Naive thymus-derived CD4-positive, alpha-beta T cell (primary cell): ENCODE measurements at regions not wholly inside any gene's neighbourhood (a gene's known extent, or its start where the extent isn't known, plus 50 kb on each side); places are given as distances from the start of the nearest gene placed in this dataset.

Source experiments
- ATAC-seq: fragments of 150-1000 bp; cut with Tn5 transposase; 2 replicates; pipeline ENCODE4 v1.10.0; 2021; ENCODE audit warnings: mild to moderate bottlenecking, moderate library complexity
- CTCF ChIA-PET: fragments of 350-600 bp; sonication (Branson Sonifier 250); formaldehyde crosslinking; loops from one replicate; lab custom pipeline; 2021; ENCODE audit warnings: antibody characterized with exemption; lab: Charles Lee
- POLR2A ChIA-PET: fragments of 350-600 bp; sonication (Branson Sonifier 250); formaldehyde crosslinking; loops from one replicate; lab custom pipeline; 2021; ENCODE audit warnings: antibody characterized with exemption, inconsistent platforms; lab: Charles Lee
- DNase-seq, 9 donors: peaks; one replicate each; pipeline versions ENCODE4 v3.0.0 to v3.0.0-alpha.2; 2020 to 2022; ENCODE audit warnings: mixed read lengths in 1 of 9
- H3K27ac ChIP-seq: one replicate; pipeline ENCODE4 v1.7.0; 2013; ENCODE audit warnings: mild to moderate bottlenecking, low read depth, low read length, moderate library complexity
- H3K27me3 ChIP-seq, 2 donors: one replicate each; pipeline ENCODE4 v1.7.0; 2013; ENCODE audit warnings: low read length in 2 of 2, mild to moderate bottlenecking in 2 of 2, moderate library complexity in 2 of 2; ENCODE audit not compliant: control insufficient read depth in 2 of 2, insufficient read depth in 2 of 2
- H3K36me3 ChIP-seq, 3 experiments: 1 replicate in 2 of 3; 2 replicates in 1 of 3; pipeline ENCODE4 v1.7.0; 2013; ENCODE audit warnings: low read length in 3 of 3, mild to moderate bottlenecking in 3 of 3, moderate library complexity in 1 of 3; ENCODE audit not compliant: insufficient read depth in 3 of 3, control insufficient read depth in 2 of 3
- H3K4me1 ChIP-seq, 2 donors: one replicate each; pipeline ENCODE4 v1.7.0; 2013; ENCODE audit warnings: low read length in 2 of 2, mild to moderate bottlenecking in 2 of 2, moderate library complexity in 1 of 2; ENCODE audit not compliant: control insufficient read depth in 2 of 2, insufficient read depth in 2 of 2
- H3K4me3 ChIP-seq: 2 replicates; pipeline ENCODE4 v1.7.0; 2013; ENCODE audit warnings: mild to moderate bottlenecking, low read length
- H3K9me3 ChIP-seq, 3 experiments: 1 replicate in 2 of 3; 2 replicates in 1 of 3; pipeline ENCODE4 v1.7.0; 2013; ENCODE audit warnings: low read length in 3 of 3; ENCODE audit not compliant: control insufficient read depth in 2 of 3
- H3K27ac Mint-ChIP-seq, 9 donors: one replicate each; pipeline ENCODE4 v1.8.0; 2020 to 2022; ENCODE audit warnings: mixed read lengths in 9 of 9, mild to moderate bottlenecking in 8 of 9, moderate library complexity in 5 of 9, inconsistent platforms in 2 of 9
- H3K27me3 Mint-ChIP-seq, 5 donors: one replicate each; pipeline ENCODE4 v1.8.0; 2021 to 2022; ENCODE audit warnings: mixed read lengths in 5 of 5, mild to moderate bottlenecking in 1 of 5
- H3K36me3 Mint-ChIP-seq, 5 donors: one replicate each; pipeline ENCODE4 v1.8.0; 2020 to 2022; ENCODE audit warnings: mixed read lengths in 5 of 5, mild to moderate bottlenecking in 3 of 5, inconsistent platforms in 1 of 5
- H3K4me1 Mint-ChIP-seq, 7 donors: one replicate each; pipeline ENCODE4 v1.8.0; 2020 to 2022; ENCODE audit warnings: mixed read lengths in 7 of 7, mild to moderate bottlenecking in 3 of 7, inconsistent platforms in 1 of 7
- H3K4me3 Mint-ChIP-seq, 10 donors: one replicate each; pipeline ENCODE4 v1.8.0; 2020 to 2022; ENCODE audit warnings: mild to moderate bottlenecking in 10 of 10, mixed read lengths in 10 of 10, moderate library complexity in 6 of 10, inconsistent platforms in 2 of 10
- H3K9me3 Mint-ChIP-seq, 11 donors: one replicate each; pipeline ENCODE4 v1.8.0; 2020 to 2022; ENCODE audit warnings: mixed read lengths in 11 of 11, mild to moderate bottlenecking in 4 of 11, inconsistent platforms in 1 of 11, moderate library complexity in 1 of 11
- intact Hi-C, 2 donors: fragments of 100-400 bp; cut with micrococcal nuclease; formaldehyde crosslinking; loops; one replicate each; pipeline ENCODE4 v1.15.1; 2023

GRCh38 chr4:135605076-135605475 is 1403.5 kb upstream of the PABPC4L start:
- ChIA-PET CTCF (no interaction called here), POLR2A (no interaction called here)
- no peaks in the 10 kb centered on the region for H3K4me1 ChIP-seq
- no peaks in the 10 kb centered on the region for H3K9me3 ChIP-seq
- no peak overlapping the region for H3K4me3 Mint-ChIP-seq
- peaks cover 0 to 8% (median 1%) of the 10 kb centered on the region in 11 donors for H3K9me3 Mint-ChIP-seq
- DNase-seq (no peak), ATAC-seq (no peak)
- no peaks in the 10 kb centered on the region for H3K36me3 Mint-ChIP-seq
- no peaks in the 10 kb centered on the region for H3K27me3 Mint-ChIP-seq
- H3K36me3 ChIP-seq, result no peaks in the 10 kb centered on the region
- intact Hi-C loops, result no loop called here
- H3K4me3 ChIP-seq, result no peak overlapping the region
- no peaks in the 10 kb centered on the region for H3K27me3 ChIP-seq
- H3K27ac Mint-ChIP-seq, result no peak overlapping the region
- H3K27ac ChIP-seq, result no peak overlapping the region
- H3K4me1 Mint-ChIP-seq, result no peaks in the 10 kb centered on the region

- no peak for DNase-seq
- Mint-ChIP-seq H3K9me3 (peaks cover 0 to 10% (median 0%) of the 10 kb centered on the region in 11 donors), H3K4me1 (no peaks in the 10 kb centered on the region), H3K36me3 (no peaks in the 10 kb centered on the region), H3K4me3 (no peak overlapping the region), H3K27ac (no peak overlapping the region), H3K27me3 (no peaks in the 10 kb centered on the region)
- Histone ChIP-seq H3K27me3 (no peaks in the 10 kb centered on the region), H3K36me3 (no peaks in the 10 kb centered on the region), H3K4me1 (no peaks in the 10 kb centered on the region), H3K4me3 (no peak overlapping the region), H3K9me3 (no peaks in the 10 kb centered on the region), H3K27ac (no peak overlapping the region)
- ChIA-PET CTCF (no interaction called here), POLR2A (no interaction called here)
- intact Hi-C loops, result no loop called here
- no peak for ATAC-seq
Measured at GRCh38 chr4:135604531-135604930, 1402.9 kb upstream of the PABPC4L start.

DNA sequence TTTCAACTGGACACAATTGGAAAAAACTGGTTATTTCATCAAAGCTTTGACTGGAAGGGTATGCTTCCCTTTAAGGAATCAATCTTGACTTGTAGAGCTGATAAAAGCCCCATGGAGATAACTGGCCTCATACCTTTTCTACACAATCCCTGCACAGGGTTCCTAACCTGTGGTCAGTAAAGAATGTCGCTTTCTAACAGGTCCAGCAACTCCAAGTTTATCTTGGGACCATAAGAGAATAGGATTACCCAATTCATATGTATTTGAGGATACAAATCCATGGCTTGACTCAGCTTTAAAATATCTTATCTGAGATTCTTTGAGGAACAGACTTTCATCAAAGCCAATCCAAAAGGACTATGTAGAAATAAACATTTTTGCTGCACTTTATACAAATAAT is 1399.8 kb upstream of the PABPC4L start:
- no peak overlapping the region for H3K4me3 Mint-ChIP-seq
- H3K27ac ChIP-seq, result no peak overlapping the region
- peaks cover 0 to 31% (median 4%) of the 10 kb centered on the region in 11 donors for H3K9me3 Mint-ChIP-seq
- H3K4me1 Mint-ChIP-seq, result no peaks in the 10 kb centered on the region
- H3K27ac Mint-ChIP-seq, result no peak overlapping the region
- no peaks in the 10 kb centered on the region for H3K36me3 ChIP-seq
- DNase-seq (no peak), ATAC-seq (no peak)
- no peak overlapping the region for H3K4me3 ChIP-seq
- H3K9me3 ChIP-seq, result peaks cover 0 to 6% (median 0%) of the 10 kb centered on the region in 3 experiments
- no peaks in the 10 kb centered on the region for H3K36me3 Mint-ChIP-seq
- no peaks in the 10 kb centered on the region for H3K4me1 ChIP-seq
- ChIA-PET POLR2A (no interaction called here), CTCF (no interaction called here)
- H3K27me3 ChIP-seq, result no peaks in the 10 kb centered on the region
- intact Hi-C loops, result no loop called here
- H3K27me3 Mint-ChIP-seq, result no peaks in the 10 kb centered on the region

DNA sequence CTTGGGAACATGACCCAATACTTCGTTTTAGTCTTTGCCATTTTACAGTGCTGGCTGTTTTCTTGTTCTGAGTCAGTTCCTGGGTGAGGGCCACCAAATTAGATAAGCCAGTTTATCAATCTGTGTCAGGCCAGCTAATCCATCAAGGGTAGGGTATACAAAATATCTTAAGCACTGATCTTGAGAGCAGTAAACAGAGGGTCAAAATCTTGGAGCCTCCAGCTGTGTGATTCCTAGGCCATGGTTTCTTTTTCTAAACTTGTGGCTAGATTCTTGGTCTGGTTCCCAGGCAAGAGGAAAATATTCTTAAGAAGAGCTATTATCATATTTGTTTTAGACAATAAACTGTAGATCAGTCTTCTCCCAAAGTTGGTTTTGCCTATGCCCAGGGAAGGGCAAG is 1396.6 kb upstream of the PABPC4L start:
- H3K27me3 ChIP-seq, result no peaks in the 10 kb centered on the region
- DNase-seq, result no peak
- ChIA-PET POLR2A (no interaction called here), CTCF (no interaction called here)
- H3K4me3 ChIP-seq, result no peak overlapping the region
- H3K27ac ChIP-seq, result no peak overlapping the region
- H3K4me1 Mint-ChIP-seq, result no peaks in the 10 kb centered on the region
- no peaks in the 10 kb centered on the region for H3K4me1 ChIP-seq
- peaks cover 0 to 15% (median 0%) of the 10 kb centered on the region in 3 experiments for H3K9me3 ChIP-seq
- H3K36me3 ChIP-seq, result no peaks in the 10 kb centered on the region
- peaks cover 0 to 38% (median 5%) of the 10 kb centered on the region in 11 donors for H3K9me3 Mint-ChIP-seq
- intact Hi-C loops, result no loop called here
- H3K36me3 Mint-ChIP-seq, result no peaks in the 10 kb centered on the region
- no peak for ATAC-seq
- no peaks in the 10 kb centered on the region for H3K27me3 Mint-ChIP-seq
- no peak overlapping the region for H3K27ac Mint-ChIP-seq
- H3K4me3 Mint-ChIP-seq, result no peak overlapping the region

DNA sequence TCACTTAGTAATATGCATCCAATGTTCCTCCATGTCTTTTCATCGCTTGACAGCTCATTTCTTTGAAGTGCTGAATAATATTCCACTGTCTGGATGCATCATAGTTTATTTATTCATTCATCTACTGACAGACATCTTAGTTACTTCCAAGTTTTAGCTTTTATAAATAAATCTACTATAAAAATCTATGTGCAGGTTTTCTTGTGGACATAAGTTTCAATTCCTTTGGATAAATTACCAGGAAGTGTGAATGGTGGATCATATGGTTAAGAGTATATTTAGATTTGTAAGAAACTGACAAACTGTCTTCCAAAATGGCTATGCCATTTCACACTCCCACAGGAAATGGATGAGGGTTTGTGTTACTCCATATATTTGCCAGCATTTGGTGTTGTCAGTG is 1392.9 kb upstream of the PABPC4L start:
- ChIA-PET POLR2A (no interaction called here), CTCF (no interaction called here)
- Histone ChIP-seq H3K27me3 (no peaks in the 10 kb centered on the region), H3K9me3 (peaks cover 0 to 15% (median 0%) of the 10 kb centered on the region in 3 experiments), H3K4me3 (no peak overlapping the region), H3K27ac (no peak overlapping the region), H3K4me1 (no peaks in the 10 kb centered on the region), H3K36me3 (no peaks in the 10 kb centered on the region)
- Mint-ChIP-seq H3K36me3 (no peaks in the 10 kb centered on the region), H3K27me3 (no peaks in the 10 kb centered on the region), H3K4me3 (no peak overlapping the region), H3K27ac (no peak overlapping the region), H3K9me3 (peaks cover 0 to 43% (median 7%) of the 10 kb centered on the region in 11 donors), H3K4me1 (no peaks in the 10 kb centered on the region)
- DNase-seq (no peak), ATAC-seq (no peak)
- intact Hi-C loops, result no loop called here

DNA sequence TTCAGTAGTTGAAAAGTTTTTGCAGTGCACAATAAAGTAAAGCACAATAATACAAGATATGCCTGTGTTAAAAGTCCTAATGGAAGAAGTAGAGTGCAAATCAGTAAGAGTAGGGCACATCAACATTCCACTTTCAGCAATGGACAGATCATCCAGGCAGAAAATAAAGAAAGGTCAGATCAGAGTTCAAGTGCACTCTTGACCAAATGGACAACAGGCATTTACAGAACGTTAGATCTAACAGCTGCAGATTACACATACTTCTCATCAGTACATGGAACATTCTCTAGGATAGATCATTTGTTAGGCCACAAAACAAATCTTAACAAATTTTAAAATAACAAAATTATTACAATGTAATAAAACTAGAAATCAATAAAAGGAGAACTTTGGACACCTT is 1373.5 kb upstream of the PABPC4L start:
- no peak overlapping the region for H3K27ac ChIP-seq
- intact Hi-C loops, result no loop called here
- Mint-ChIP-seq H3K9me3 (peaks cover 0 to 17% (median 1%) of the 10 kb centered on the region in 11 donors), H3K36me3 (no peaks in the 10 kb centered on the region), H3K4me1 (peaks cover 0 to 2% (median 0%) of the 10 kb centered on the region in 7 donors), H3K27me3 (no peaks in the 10 kb centered on the region), H3K27ac (no peak overlapping the region), H3K4me3 (no peak overlapping the region)
- no peak for ATAC-seq
- no peak overlapping the region for H3K4me3 ChIP-seq
- ChIA-PET POLR2A (no interaction called here), CTCF (no interaction called here)
- H3K4me1 ChIP-seq, result no peaks in the 10 kb centered on the region
- DNase-seq, result no peak
- H3K27me3 ChIP-seq, result no peaks in the 10 kb centered on the region
- H3K36me3 ChIP-seq, result no peaks in the 10 kb centered on the region
- no peaks in the 10 kb centered on the region for H3K9me3 ChIP-seq

GRCh38 chr4:135573251-135573650 is 1371.7 kb upstream of the PABPC4L start:
- no peaks in the 10 kb centered on the region for H3K27me3 ChIP-seq
- Mint-ChIP-seq H3K36me3 (no peaks in the 10 kb centered on the region), H3K27me3 (no peaks in the 10 kb centered on the region), H3K27ac (no peak overlapping the region), H3K9me3 (peaks cover 0 to 17% (median 1%) of the 10 kb centered on the region in 11 donors), H3K4me1 (peaks cover 0 to 2% (median 0%) of the 10 kb centered on the region in 7 donors), H3K4me3 (no peak overlapping the region)
- H3K9me3 ChIP-seq, result no peaks in the 10 kb centered on the region
- intact Hi-C loops, result no loop called here
- H3K4me1 ChIP-seq, result no peaks in the 10 kb centered on the region
- DNase-seq (no peak), ATAC-seq (no peak)
- ChIA-PET POLR2A (interaction anchor here (0.7 kb wide), 1 partner anchor 1085 kb away, joined by 7 read pairs; no protein-coding TSS in a partner anchor), CTCF (no interaction called here)
- no peak overlapping the region for H3K4me3 ChIP-seq
- H3K36me3 ChIP-seq, result no peaks in the 10 kb centered on the region
- no peak overlapping the region for H3K27ac ChIP-seq
